Skeletal muscle tissue (tissue), 3 donors: ENCODE measurements at regions not wholly inside any gene's neighbourhood (a gene's known extent, or its start where the extent isn't known, plus 50 kb on each side); places are given as distances from the start of the nearest gene placed in this dataset.

Source experiments
- H3K27ac ChIP-seq: one replicate; pipeline ENCODE4 v1.7.0; 2013; ENCODE audit warnings: mild to moderate bottlenecking, low read depth, low read length, inconsistent platforms
- H3K27me3 ChIP-seq, 3 donors: one replicate each; pipeline ENCODE4 v1.7.0; 2013; ENCODE audit warnings: low read length in 3 of 3; ENCODE audit not compliant: control insufficient read depth in 3 of 3, insufficient read depth in 3 of 3
- H3K36me3 ChIP-seq, 3 donors: one replicate each; pipeline ENCODE4 v1.7.0; 2013; ENCODE audit warnings: low read length in 3 of 3; ENCODE audit not compliant: control insufficient read depth in 3 of 3, insufficient read depth in 3 of 3
- H3K4me1 ChIP-seq, 3 donors: one replicate each; pipeline ENCODE4 v1.7.0; 2013; ENCODE audit warnings: low read length in 3 of 3, mild to moderate bottlenecking in 3 of 3; ENCODE audit not compliant: control insufficient read depth in 3 of 3, insufficient read depth in 3 of 3
- H3K4me3 ChIP-seq, 3 donors: one replicate each; pipeline ENCODE4 v1.7.0; 2013; ENCODE audit warnings: low read length in 3 of 3
- H3K9ac ChIP-seq, 3 donors: one replicate each; pipeline ENCODE4 v1.7.0; 2013; ENCODE audit warnings: low read length in 3 of 3, mild to moderate bottlenecking in 3 of 3, moderate library complexity in 2 of 3, low read depth in 1 of 3
- H3K9me3 ChIP-seq, 3 donors: one replicate each; pipeline ENCODE4 v1.7.0; 2013; ENCODE audit warnings: low read length in 3 of 3; ENCODE audit not compliant: control insufficient read depth in 3 of 3
- donor health status: Osteomylitis.

DNA sequence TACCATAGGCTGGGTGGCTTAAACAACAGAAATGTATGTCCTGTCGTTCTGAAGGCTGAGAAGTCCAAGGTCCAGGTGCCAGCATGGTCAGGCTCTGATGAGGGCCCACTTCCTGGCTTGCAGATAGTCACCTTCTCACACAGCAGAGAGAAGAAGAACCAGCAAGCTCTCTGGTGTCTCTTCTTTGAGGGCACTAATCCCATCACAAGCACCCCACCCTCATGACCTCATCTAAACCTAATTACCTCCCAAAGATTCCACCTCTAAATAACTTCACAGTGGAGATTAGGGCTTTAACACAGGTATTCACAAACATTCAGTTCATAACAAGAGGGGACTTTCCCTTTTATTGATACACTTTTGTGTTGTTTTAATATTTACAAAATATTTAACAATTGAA is 61.1 kb downstream of the RIN2 start:
- H3K27ac ChIP-seq = no peak overlapping the region
- peaks cover 5 to 13% (median 11%) of the 10 kb centered on the region in 3 donors for H3K4me1 ChIP-seq
- no peak overlapping the region for H3K9ac ChIP-seq
- no peak overlapping the region for H3K4me3 ChIP-seq
- H3K27me3 ChIP-seq = no peaks in the 10 kb centered on the region
- no peaks in the 10 kb centered on the region for H3K9me3 ChIP-seq
- peaks cover 0 to 3% (median 0%) of the 10 kb centered on the region in 3 donors for H3K36me3 ChIP-seq

- no peak overlapping the region for H3K9ac ChIP-seq
- H3K27ac ChIP-seq = no peak overlapping the region
- peaks cover 0 to 7% (median 3%) of the 10 kb centered on the region in 3 donors for H3K36me3 ChIP-seq
- no peaks in the 10 kb centered on the region for H3K9me3 ChIP-seq
- no peak overlapping the region for H3K4me3 ChIP-seq
- H3K27me3 ChIP-seq = no peaks in the 10 kb centered on the region
- peaks cover 3 to 10% (median 5%) of the 10 kb centered on the region in 3 donors for H3K4me1 ChIP-seq
Observed at GRCh38 chr20:19820555-19821211, 62.6 kb downstream of the RIN2 start.

GRCh38 chr20:19821606-19822005 is 63.5 kb downstream of the RIN2 start:
- Histone ChIP-seq H3K27me3 (no peaks in the 10 kb centered on the region), H3K4me1 (peaks cover 3 to 5% (median 4%) of the 10 kb centered on the region in 3 donors), H3K4me3 (no peak overlapping the region), H3K27ac (no peak overlapping the region), H3K9ac (no peak overlapping the region), H3K36me3 (peaks cover 0 to 7% (median 3%) of the 10 kb centered on the region in 3 donors), H3K9me3 (no peaks in the 10 kb centered on the region)

GRCh38 chr20:19823216-19823615 is 65.2 kb downstream of the RIN2 start:
- Histone ChIP-seq H3K27me3 (no peaks in the 10 kb centered on the region), H3K9me3 (no peaks in the 10 kb centered on the region), H3K36me3 (peaks cover 0 to 7% (median 3%) of the 10 kb centered on the region in 3 donors), H3K9ac (no peak overlapping the region), H3K4me1 (peaks cover 3 to 6% (median 4%) of the 10 kb centered on the region in 3 donors), H3K27ac (peak overlapping the region; percentile 1), H3K4me3 (no peak overlapping the region)

DNA sequence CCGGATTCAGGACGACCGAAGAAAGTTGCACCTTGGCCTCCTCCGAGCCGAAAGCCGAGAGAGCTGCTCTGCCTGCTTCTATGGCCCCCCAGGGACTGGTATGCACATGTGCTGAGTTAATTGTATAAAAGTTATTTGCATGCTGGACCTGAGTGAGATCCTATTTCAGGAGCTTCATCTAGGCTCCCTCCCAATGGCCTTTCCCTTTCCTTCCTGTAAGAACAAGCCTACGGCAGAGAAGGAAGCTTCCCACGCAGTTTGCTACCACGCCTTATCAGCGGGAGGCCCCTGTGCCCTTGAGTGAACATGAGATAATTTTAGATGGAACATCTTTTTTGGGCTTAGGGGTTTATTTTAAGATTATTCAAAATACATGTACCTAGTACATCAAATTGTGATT is 65.9 kb downstream of the RIN2 start:
- Histone ChIP-seq H3K27me3 (no peaks in the 10 kb centered on the region), H3K9ac (no peak overlapping the region), H3K27ac (no peak overlapping the region), H3K4me1 (peaks cover 3 to 7% (median 4%) of the 10 kb centered on the region in 3 donors), H3K9me3 (no peaks in the 10 kb centered on the region), H3K4me3 (no peak overlapping the region), H3K36me3 (peaks cover 0 to 7% (median 3%) of the 10 kb centered on the region in 3 donors)

- Histone ChIP-seq H3K27me3 (no peaks in the 10 kb centered on the region), H3K4me1 (peaks cover 3 to 7% (median 4%) of the 10 kb centered on the region in 3 donors), H3K27ac (no peak overlapping the region), H3K36me3 (peaks cover 0 to 4% (median 3%) of the 10 kb centered on the region in 3 donors), H3K9ac (no peak overlapping the region), H3K4me3 (no peak overlapping the region), H3K9me3 (no peaks in the 10 kb centered on the region)
Observed at GRCh38 chr20:19824861-19825260, 66.8 kb downstream of the RIN2 start.

GRCh38 chr20:19826179-19826914 is 68.3 kb downstream of the RIN2 start:
- H3K4me3 ChIP-seq = no peak overlapping the region
- no peaks in the 10 kb centered on the region for H3K9me3 ChIP-seq
- H3K27me3 ChIP-seq = no peaks in the 10 kb centered on the region
- peaks cover 0 to 4% (median 3%) of the 10 kb centered on the region in 3 donors for H3K36me3 ChIP-seq
- H3K27ac ChIP-seq = no peak overlapping the region
- H3K4me1 ChIP-seq = peaks cover 3 to 4% (median 4%) of the 10 kb centered on the region in 3 donors
- H3K9ac ChIP-seq = no peak overlapping the region

DNA sequence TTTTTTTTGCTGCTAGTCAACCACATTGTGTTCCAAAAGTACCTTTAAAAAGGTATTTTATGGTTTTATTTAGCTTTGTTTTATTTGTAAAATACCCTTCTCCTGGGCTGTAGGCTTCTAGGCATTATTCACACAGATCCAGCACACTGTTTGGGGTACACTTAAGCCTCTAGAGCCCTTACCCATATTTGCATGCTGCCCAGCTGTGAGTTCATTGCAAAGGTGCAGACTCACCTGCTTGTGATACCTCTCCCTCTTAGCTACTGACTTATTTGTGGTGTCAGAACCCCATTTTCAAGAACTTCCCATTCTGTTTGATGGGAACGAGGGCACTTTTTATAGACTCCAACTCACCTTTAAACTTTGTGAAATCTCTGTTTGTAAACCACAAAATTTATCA is 69.8 kb downstream of the RIN2 start:
- Histone ChIP-seq H3K4me1 (peaks cover 0 to 4% (median 3%) of the 10 kb centered on the region in 3 donors), H3K27me3 (no peaks in the 10 kb centered on the region), H3K9ac (no peak overlapping the region), H3K9me3 (no peaks in the 10 kb centered on the region), H3K27ac (no peak overlapping the region), H3K4me3 (no peak overlapping the region), H3K36me3 (peaks cover 0 to 4% (median 3%) of the 10 kb centered on the region in 3 donors)

GRCh38 chr20:19828232-19828631 is 70.2 kb downstream of the RIN2 start:
- no peaks in the 10 kb centered on the region for H3K9me3 ChIP-seq
- H3K4me1 ChIP-seq = peaks cover 0 to 4% (median 0%) of the 10 kb centered on the region in 3 donors
- H3K9ac ChIP-seq = no peak overlapping the region
- H3K27ac ChIP-seq = no peak overlapping the region
- no peak overlapping the region for H3K4me3 ChIP-seq
- H3K36me3 ChIP-seq = peaks cover 0 to 4% (median 3%) of the 10 kb centered on the region in 3 donors
- no peaks in the 10 kb centered on the region for H3K27me3 ChIP-seq

DNA sequence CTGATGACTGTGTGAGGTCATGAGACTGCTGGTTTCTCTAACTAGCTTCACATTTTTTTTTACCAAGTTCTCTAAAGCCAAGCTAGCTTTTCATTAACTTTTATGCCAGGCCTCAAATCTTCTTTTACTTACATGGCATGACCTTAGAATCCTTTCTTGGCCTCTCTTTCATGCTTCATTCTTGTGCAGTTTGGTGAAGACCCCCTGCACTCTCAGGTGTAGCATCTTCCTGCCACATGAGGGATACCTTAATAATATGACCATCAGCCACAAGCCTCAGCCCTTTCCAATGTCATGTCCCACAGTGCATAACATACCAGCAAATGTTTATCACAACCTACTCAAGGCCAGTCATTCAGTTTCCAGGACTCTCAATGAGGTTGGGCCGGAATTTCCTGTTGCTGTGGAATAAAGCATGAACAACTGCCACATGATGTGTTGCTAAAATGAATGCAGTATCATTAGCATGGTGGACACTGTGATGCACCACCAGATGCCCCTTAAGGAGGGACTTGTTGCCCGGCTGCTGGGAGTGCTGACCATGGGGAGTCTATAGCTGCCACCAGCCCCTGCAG is 72.2 kb downstream of the RIN2 start:
- no peaks in the 10 kb centered on the region for H3K27me3 ChIP-seq
- no peak overlapping the region for H3K27ac ChIP-seq
- H3K4me1 ChIP-seq = peaks cover 0 to 2% (median 0%) of the 10 kb centered on the region in 3 donors
- no peaks in the 10 kb centered on the region for H3K9me3 ChIP-seq
- no peaks in the 10 kb centered on the region for H3K36me3 ChIP-seq
- H3K9ac ChIP-seq = no peak overlapping the region
- H3K4me3 ChIP-seq = no peak overlapping the region
